NCI-H748 (cell line): ENCODE measurements at regions not wholly inside any gene's neighbourhood (a gene's known extent, or its start where the extent isn't known, plus 50 kb on each side); places are given as distances from the start of the nearest gene placed in this dataset.

ENCODE experiments used
- DNase-seq: peaks from one replicate; lab custom pipeline; 2025; ENCODE audit not compliant: unreplicated experiment; lab: John Stamatoyannopoulos, UW

GRCh38 chr4:20062054-20062453, 189.7 kb upstream of the SLIT2 start:
- no peak for DNase-seq

GRCh38 chr4:20050768-20051167, 200.9 kb upstream of the SLIT2 start:
- DNase-seq, result no peak

- DNase-seq, result no peak
Measured at GRCh38 chr4:20049889-20050288, 201.8 kb upstream of the SLIT2 start.

- no peak for DNase-seq
Measured at GRCh38 chr4:20046931-20047677, 204.6 kb upstream of the SLIT2 start.

GRCh38 chr4:20046179-20046578, 205.5 kb upstream of the SLIT2 start:
- no peak for DNase-seq

- no peak for DNase-seq
Measured at GRCh38 chr4:20044966-20045365, 206.7 kb upstream of the SLIT2 start.

GRCh38 chr4:20044502-20044911, 207.2 kb upstream of the SLIT2 start:
- no peak for DNase-seq

GRCh38 chr4:20043991-20044390, 207.7 kb upstream of the SLIT2 start:
- no peak for DNase-seq

- DNase-seq, result no peak
Measured at GRCh38 chr4:20042769-20043168, 208.9 kb upstream of the SLIT2 start.

- no peak for DNase-seq
Measured at GRCh38 chr4:20041839-20042407, 209.8 kb upstream of the SLIT2 start.

- no peak for DNase-seq
Measured at GRCh38 chr4:20037745-20038144, 214.0 kb upstream of the SLIT2 start.

GRCh38 chr4:20030108-20030507, 221.6 kb upstream of the SLIT2 start:
- DNase-seq, result no peak

GRCh38 chr4:20028645-20029044, 223.1 kb upstream of the SLIT2 start:
- DNase-seq, result no peak

GRCh38 chr4:20026456-20026855, 225.2 kb upstream of the SLIT2 start:
- no peak for DNase-seq

- no peak for DNase-seq
Measured at GRCh38 chr4:20022471-20022870, 229.2 kb upstream of the SLIT2 start.

- no peak for DNase-seq
Measured at GRCh38 chr4:20020056-20020455, 231.6 kb upstream of the SLIT2 start.

GRCh38 chr4:20019310-20020015, 232.2 kb upstream of the SLIT2 start:
- no peak for DNase-seq

GRCh38 chr4:20017777-20018115, 234.0 kb upstream of the SLIT2 start:
- DNase-seq, result peak; percentile 25

GRCh38 chr4:20017070-20017776, 234.5 kb upstream of the SLIT2 start:
- no peak for DNase-seq

GRCh38 chr4:20015636-20016224, 236.0 kb upstream of the SLIT2 start:
- peak; percentile 28 for DNase-seq

GRCh38 chr4:20003836-20004558, 247.7 kb upstream of the SLIT2 start:
- peak; percentile 13 for DNase-seq
